Natural killer cell (primary cell): ENCODE measurements at regions not wholly inside any gene's neighbourhood (a gene's known extent, or its start where the extent isn't known, plus 50 kb on each side); places are given as distances from the start of the nearest gene placed in this dataset.

Experiments
- ATAC-seq, 3 donors: fragments of 150-1000 bp in 2 of 3; fragments of 200-7000 bp in 1 of 3; cut with Tn5 transposase; 1 replicate in 1 of 3; 2 replicates in 2 of 3; pipeline ENCODE4 v1.10.0; 2021; ENCODE audit warnings: mild to moderate bottlenecking in 2 of 3, moderate library complexity in 2 of 3
- DNase-seq, 2 donors: peaks; one replicate each; pipeline versions ENCODE4 v3.0.0 to v3.0.0-alpha.2; 2013 to 2021; ENCODE audit warnings: mixed read lengths in 1 of 2
- H3K27ac ChIP-seq: one replicate; pipeline ENCODE4 v1.5.1; 2013; ENCODE audit warnings: mild to moderate bottlenecking, low read length
- H3K27me3 ChIP-seq: one replicate; pipeline ENCODE4 v1.6.1; 2013; ENCODE audit warnings: low read length; ENCODE audit not compliant: control insufficient read depth, insufficient read depth
- H3K36me3 ChIP-seq: one replicate; pipeline ENCODE4 v1.6.1; 2013; ENCODE audit warnings: low read length; ENCODE audit not compliant: control insufficient read depth, insufficient read depth
- H3K4me1 ChIP-seq: one replicate; pipeline ENCODE4 v1.6.1; 2013; ENCODE audit warnings: low read length; ENCODE audit not compliant: control insufficient read depth, insufficient read depth
- H3K4me3 ChIP-seq: one replicate; pipeline ENCODE4 v1.5.1; 2013; ENCODE audit warnings: low read length
- H3K9me3 ChIP-seq: one replicate; pipeline ENCODE4 v1.6.1; 2013; ENCODE audit warnings: low read length; ENCODE audit not compliant: control insufficient read depth, insufficient read depth
- H3K27ac Mint-ChIP-seq, 2 donors: one replicate each; pipeline ENCODE4 v1.8.0; 2022; ENCODE audit warnings: mild to moderate bottlenecking in 2 of 2, mixed read lengths in 2 of 2, moderate library complexity in 1 of 2
- H3K27me3 Mint-ChIP-seq, 2 donors: one replicate each; pipeline ENCODE4 v1.8.0; 2022; ENCODE audit warnings: low read depth in 2 of 2, mixed read lengths in 2 of 2
- H3K36me3 Mint-ChIP-seq: one replicate; pipeline ENCODE4 v1.8.0; 2022; ENCODE audit warnings: mixed read lengths
- H3K4me1 Mint-ChIP-seq, 2 donors: one replicate each; pipeline ENCODE4 v1.8.0; 2022; ENCODE audit warnings: mixed read lengths in 2 of 2
- H3K4me3 Mint-ChIP-seq: one replicate; pipeline ENCODE4 v1.8.0; 2022; ENCODE audit warnings: mild to moderate bottlenecking, moderate library complexity, mixed read lengths
- H3K9me3 Mint-ChIP-seq, 2 donors: one replicate each; pipeline ENCODE4 v1.8.0; 2022; ENCODE audit warnings: mixed read lengths in 2 of 2
- CTCF ChIP-seq: fragments of 200-600 bp; IDR thresholded peaks from one replicate; pipeline ENCODE4 v1.8.0; 2022; ENCODE audit warnings: antibody characterized with exemption
- WGBS: methylation state at CpG from one replicate; pipeline ENCODE4 v1.1.7; 2013; ENCODE audit warnings: missing lambda C conversion rate; ENCODE audit not compliant: insufficient coverage; 5-methylcytosine and 5-hydroxymethylcytosine counted together
- intact Hi-C: fragments of 100-400 bp; cut with micrococcal nuclease; formaldehyde crosslinking; loops from one replicate; pipeline ENCODE4 v1.14.2; 2022

GRCh38 chr1:221801251-221801661, 59.4 kb upstream of the DUSP10 start:
- Mint-ChIP-seq H3K27ac (peak overlapping the region; percentile 27 to 75), H3K36me3 (no peaks in the 10 kb centered on the region), H3K4me3 (no peak overlapping the region), H3K4me1 (peaks cover 11 to 21% of the 10 kb centered on the region in 2 donors), H3K9me3 (no peaks in the 10 kb centered on the region), H3K27me3 (peaks cover 0 to 2% of the 10 kb centered on the region in 2 donors)
- DNase-seq, result no peak
- H3K27me3 ChIP-seq, result no peaks in the 10 kb centered on the region
- no peak for TF ChIP-seq CTCF
- H3K9me3 ChIP-seq, result no peaks in the 10 kb centered on the region
- H3K36me3 ChIP-seq, result no peaks in the 10 kb centered on the region
- H3K27ac ChIP-seq, result no peak overlapping the region
- no peak overlapping the region for H3K4me3 ChIP-seq
- ATAC-seq, result peak; percentile 78 to 91 (median 90)
- H3K4me1 ChIP-seq, result peaks cover 2% of the 10 kb centered on the region
- 100% methylated on average over 2 of the region's 3 CpGs for WGBS
- intact Hi-C loops, result no loop called here

- Mint-ChIP-seq H3K9me3 (no peaks in the 10 kb centered on the region), H3K36me3 (no peaks in the 10 kb centered on the region), H3K4me1 (peaks cover 11 to 21% of the 10 kb centered on the region in 2 donors), H3K27me3 (peaks cover 0 to 2% of the 10 kb centered on the region in 2 donors), H3K27ac (peak overlapping the region; percentile 27 to 75), H3K4me3 (no peak overlapping the region)
- 27% methylated on average over 3 of the region's 3 CpGs for WGBS
- H3K4me3 ChIP-seq, result no peak overlapping the region
- no peak overlapping the region for H3K27ac ChIP-seq
- peaks cover 2% of the 10 kb centered on the region for H3K4me1 ChIP-seq
- H3K27me3 ChIP-seq, result no peaks in the 10 kb centered on the region
- no peaks in the 10 kb centered on the region for H3K9me3 ChIP-seq
- H3K36me3 ChIP-seq, result no peaks in the 10 kb centered on the region
- TF ChIP-seq CTCF, result no peak
- DNase-seq, result peak in 1 of 2 donors; percentile 25
- intact Hi-C loops, result no loop called here
- ATAC-seq, result peak; percentile 35 to 70 (median 50)
Observed at GRCh38 chr1:221800831-221801230, 58.9 kb upstream of the DUSP10 start.

- no peak overlapping the region for H3K4me3 ChIP-seq
- Mint-ChIP-seq H3K4me3 (no peak overlapping the region), H3K9me3 (no peaks in the 10 kb centered on the region), H3K4me1 (peaks cover 30 to 47% of the 10 kb centered on the region in 2 donors), H3K27ac (no peak overlapping the region), H3K27me3 (peaks cover 0 to 2% of the 10 kb centered on the region in 2 donors), H3K36me3 (no peaks in the 10 kb centered on the region)
- H3K9me3 ChIP-seq, result no peaks in the 10 kb centered on the region
- H3K4me1 ChIP-seq, result peaks cover 18% of the 10 kb centered on the region
- no peak for ATAC-seq
- no peak for TF ChIP-seq CTCF
- intact Hi-C loops, result no loop called here
- no peak overlapping the region for H3K27ac ChIP-seq
- H3K36me3 ChIP-seq, result no peaks in the 10 kb centered on the region
- H3K27me3 ChIP-seq, result no peaks in the 10 kb centered on the region
- no peak for DNase-seq
Observed at GRCh38 chr1:221797506-221797905, 55.6 kb upstream of the DUSP10 start.

GRCh38 chr1:221796700-221797099, 54.8 kb upstream of the DUSP10 start:
- Mint-ChIP-seq H3K4me3 (no peak overlapping the region), H3K27ac (peak overlapping the region in 1 of 2 donors; percentile 12), H3K4me1 (peaks cover 30 to 40% of the 10 kb centered on the region in 2 donors), H3K9me3 (no peaks in the 10 kb centered on the region), H3K27me3 (peaks cover 0 to 2% of the 10 kb centered on the region in 2 donors), H3K36me3 (no peaks in the 10 kb centered on the region)
- no peak for ATAC-seq
- WGBS, result 99% methylated on average over 2 of the region's 2 CpGs
- Histone ChIP-seq H3K27me3 (no peaks in the 10 kb centered on the region), H3K36me3 (no peaks in the 10 kb centered on the region), H3K4me3 (no peak overlapping the region), H3K9me3 (no peaks in the 10 kb centered on the region), H3K4me1 (peaks cover 18% of the 10 kb centered on the region), H3K27ac (no peak overlapping the region)
- no peak for TF ChIP-seq CTCF
- intact Hi-C loops, result no loop called here
- no peak for DNase-seq
